Common myeloid progenitor, CD34-positive (primary cell): ENCODE measurements at regions not wholly inside any gene's neighbourhood (a gene's known extent, or its start where the extent isn't known, plus 50 kb on each side); places are given as distances from the start of the nearest gene placed in this dataset.

ENCODE experiments used
- CTCF ChIA-PET: fragments of 350-600 bp; sonication (Branson Sonifier 250); formaldehyde crosslinking; loops from one replicate; lab custom pipeline; 2021; ENCODE audit warnings: antibody characterized with exemption; lab: Charles Lee
- POLR2A ChIA-PET: fragments of 350-600 bp; sonication (Branson Sonifier 250); formaldehyde crosslinking; loops from one replicate; lab custom pipeline; 2021; ENCODE audit warnings: antibody characterized with exemption; lab: Charles Lee
- DNase-seq, 3 donors: peaks; one replicate each; pipeline versions ENCODE4 v3.0.0 to v3.0.0-alpha.2; 2013
- H3K27ac ChIP-seq, 2 experiments: 1 replicate in 1 of 2; 2 replicates in 1 of 2; pipeline ENCODE4 v1.7.0; 2013; ENCODE audit warnings: inconsistent platforms in 2 of 2, low read length in 2 of 2, mild to moderate bottlenecking in 2 of 2, low read depth in 1 of 2, moderate library complexity in 1 of 2; ENCODE audit not compliant: severe bottlenecking in 2 of 2, insufficient read depth in 1 of 2, poor library complexity in 1 of 2
- H3K27me3 ChIP-seq, 5 experiments: replicated peaks in 2 of 5; 1 replicate in 3 of 5; 2 replicates in 2 of 5; pipeline versions ENCODE4 v1.6.1 to v1.7.0; 2013; ENCODE audit warnings: low read length in 4 of 5, mild to moderate bottlenecking in 2 of 5, moderate library complexity in 2 of 5, inconsistent platforms in 1 of 5; ENCODE audit not compliant: insufficient read depth in 5 of 5, control insufficient read depth in 4 of 5
- H3K36me3 ChIP-seq, 4 experiments: 1 replicate in 2 of 4; 2 replicates in 2 of 4; pipeline versions ENCODE4 v1.6.1 to v1.7.0; 2013; ENCODE audit warnings: low read length in 3 of 4, control low read depth in 1 of 4, mild to moderate bottlenecking in 1 of 4; ENCODE audit not compliant: control insufficient read depth in 4 of 4, insufficient read depth in 4 of 4
- H3K4me1 ChIP-seq, 4 experiments: 1 replicate in 3 of 4; 2 replicates in 1 of 4; pipeline versions ENCODE4 v1.6.1 to v1.7.1; 2013; ENCODE audit warnings: low read length in 3 of 4, mild to moderate bottlenecking in 3 of 4, control low read depth in 1 of 4, inconsistent platforms in 1 of 4, moderate library complexity in 1 of 4; ENCODE audit not compliant: control insufficient read depth in 4 of 4, insufficient read depth in 4 of 4; ENCODE audit errors: control extremely low read depth in 1 of 4
- H3K4me3 ChIP-seq, 7 experiments: 1 replicate in 4 of 7; 2 replicates in 3 of 7; pipeline versions ENCODE4 v1.5.1 to v1.7.0; 2013; ENCODE audit warnings: mild to moderate bottlenecking in 7 of 7, low read length in 6 of 7, moderate library complexity in 6 of 7, inconsistent platforms in 2 of 7, low read depth in 2 of 7, control low read depth in 1 of 7; ENCODE audit not compliant: insufficient read depth in 4 of 7, control insufficient read depth in 1 of 7; ENCODE audit errors: extremely low read depth in 1 of 7
- H3K9me3 ChIP-seq, 5 experiments: 1 replicate in 4 of 5; 2 replicates in 1 of 5; pipeline versions ENCODE4 v1.6.1 to v1.7.1; 2013; ENCODE audit warnings: low read length in 4 of 5, mild to moderate bottlenecking in 2 of 5, inconsistent platforms in 1 of 5, low read depth in 1 of 5, moderate library complexity in 1 of 5; ENCODE audit not compliant: control insufficient read depth in 4 of 5, insufficient read depth in 2 of 5; ENCODE audit errors: control extremely low read depth in 1 of 5
- WGBS: methylation state at CpG from one replicate; pipeline ENCODE4 v1.1.5; 2013; ENCODE audit not compliant: insufficient coverage; 5-methylcytosine and 5-hydroxymethylcytosine counted together

GRCh38 chr2:58732999-58733398 is 491.9 kb upstream of the FANCL start:
- peaks cover 35 to 94% (median 69%) of the 10 kb centered on the region in 4 experiments for H3K4me1 ChIP-seq
- H3K27ac ChIP-seq = peak overlapping the region; percentile 7 to 92
- H3K4me3 ChIP-seq = no peak overlapping the region
- DNase-seq = no peak
- no peaks in the 10 kb centered on the region for H3K9me3 ChIP-seq
- ChIA-PET POLR2A (interaction anchor here (0.6 kb wide), 1 partner anchor 1818 kb away, joined by 3 read pairs; no protein-coding TSS in a partner anchor), CTCF (interaction anchor here (1.0 to 1.9 kb wide), 8 partner anchors 10 to 1827 kb away, joined by 3 to 6 read pairs (median 4); no protein-coding TSS in a partner anchor)
- no peaks in the 10 kb centered on the region for H3K36me3 ChIP-seq
- 100% methylated on average over 1 of the region's 1 CpG for WGBS
- no peaks in the 10 kb centered on the region for H3K27me3 ChIP-seq

- ChIA-PET POLR2A (interaction anchor here (1.3 kb wide), 2 partner anchors 24 to 33 kb away, joined by 3 to 4 read pairs; no protein-coding TSS in a partner anchor), CTCF (interaction anchor here (0.9 to 1.9 kb wide), 16 partner anchors 9 to 121 kb away, joined by 3 to 9 read pairs (median 4); no protein-coding TSS in a partner anchor)
- Histone ChIP-seq H3K27ac (peak overlapping the region; percentile 92), H3K9me3 (no peaks in the 10 kb centered on the region), H3K36me3 (no peaks in the 10 kb centered on the region), H3K27me3 (no peaks in the 10 kb centered on the region), H3K4me1 (peaks cover 41 to 91% (median 65%) of the 10 kb centered on the region in 4 experiments), H3K4me3 (peak overlapping the region in 1 of 7 experiments; percentile 57)
- no CpG with 5 or more reads among the region's 2 CpGs for WGBS
- peak; percentile 94 to 98 (median 97) for DNase-seq
Measured at GRCh38 chr2:58731488-58731869, 490.4 kb upstream of the FANCL start.

GRCh38 chr2:58730764-58731487 is 489.8 kb upstream of the FANCL start:
- ChIA-PET POLR2A (interaction anchor here (1.3 kb wide), 2 partner anchors 25 to 33 kb away, joined by 3 to 4 read pairs; no protein-coding TSS in a partner anchor), CTCF (interaction anchor here (1.0 to 1.9 kb wide), 8 partner anchors 9 to 120 kb away, joined by 3 to 9 read pairs (median 3); no protein-coding TSS in a partner anchor)
- WGBS = 9% methylated on average over 1 of the region's 5 CpGs

GRCh38 chr2:58727981-58728656 is 487.0 kb upstream of the FANCL start:
- peaks cover 28 to 62% (median 39%) of the 10 kb centered on the region in 4 experiments for H3K4me1 ChIP-seq
- POLR2A ChIA-PET = no interaction called here
- no peaks in the 10 kb centered on the region for H3K36me3 ChIP-seq
- H3K27ac ChIP-seq = peak overlapping the region in 1 of 2 experiments; percentile 55
- peak in 2 of 3 donors; percentile 51 to 62 for DNase-seq
- no CpG with 5 or more reads among the region's 2 CpGs for WGBS
- CTCF ChIA-PET = interaction anchor here (0.8 to 2.7 kb wide), 4 partner anchors 10 to 26 kb away, joined by 3 to 10 read pairs (median 4); no protein-coding TSS in a partner anchor
- no peak overlapping the region for H3K4me3 ChIP-seq
- no peaks in the 10 kb centered on the region for H3K27me3 ChIP-seq
- no peaks in the 10 kb centered on the region for H3K9me3 ChIP-seq

More at GRCh38 chr2:58730764-58731487, 489.8 kb upstream of the FANCL start:
- peaks cover 41 to 88% (median 62%) of the 10 kb centered on the region in 4 experiments for H3K4me1 ChIP-seq
- no peaks in the 10 kb centered on the region for H3K36me3 ChIP-seq
- H3K27me3 ChIP-seq = no peaks in the 10 kb centered on the region
- H3K27ac ChIP-seq = peak overlapping the region; percentile 92
- H3K9me3 ChIP-seq = no peaks in the 10 kb centered on the region
- peak overlapping the region in 1 of 7 experiments; percentile 57 for H3K4me3 ChIP-seq
- DNase-seq = peak; percentile 80 to 94 (median 91)

GRCh38 chr2:58721912-58722591 is 480.9 kb upstream of the FANCL start:
- no peak overlapping the region for H3K27ac ChIP-seq
- WGBS = no CpG with 5 or more reads among the region's 4 CpGs
- CTCF ChIA-PET = interaction anchor here (1.0 to 3.0 kb wide), 5 partner anchors 8 to 30 kb away, joined by 3 to 8 read pairs (median 3); no protein-coding TSS in a partner anchor

GRCh38 chr2:58720770-58721697 is 479.9 kb upstream of the FANCL start:
- H3K36me3 ChIP-seq = no peaks in the 10 kb centered on the region
- no peak for DNase-seq
- H3K4me1 ChIP-seq = peaks cover 0 to 36% (median 8%) of the 10 kb centered on the region in 4 experiments
- 93% methylated on average over 3 of the region's 9 CpGs for WGBS
- ChIA-PET POLR2A (no interaction called here), CTCF (interaction anchor here (0.6 to 3.0 kb wide), 6 partner anchors 9 to 244 kb away, joined by 3 to 8 read pairs (median 3); no protein-coding TSS in a partner anchor)
- H3K9me3 ChIP-seq = peaks cover 0 to 2% (median 0%) of the 10 kb centered on the region in 5 experiments
- no peak overlapping the region for H3K4me3 ChIP-seq
- peak overlapping the region in 1 of 2 experiments; percentile 17 for H3K27ac ChIP-seq
- no peaks in the 10 kb centered on the region for H3K27me3 ChIP-seq

More at GRCh38 chr2:58721912-58722591, 480.9 kb upstream of the FANCL start:
- Histone ChIP-seq H3K4me3 (no peak overlapping the region), H3K4me1 (peaks cover 0 to 38% (median 8%) of the 10 kb centered on the region in 4 experiments), H3K27me3 (no peaks in the 10 kb centered on the region), H3K9me3 (no peaks in the 10 kb centered on the region), H3K36me3 (no peaks in the 10 kb centered on the region)
- DNase-seq = no peak
- POLR2A ChIA-PET = no interaction called here
